Mesendoderm (in vitro differentiated cells): ENCODE measurements at regions not wholly inside any gene's neighbourhood (a gene's known extent, or its start where the extent isn't known, plus 50 kb on each side); places are given as distances from the start of the nearest gene placed in this dataset.
A peak's percentile ranks its signal among the peaks of the same experiment; 100 is the strongest.

Experiments used
- DNase-seq: peaks from one replicate; pipeline ENCODE4 v3.0.0; 2013
- H2AK5ac ChIP-seq: 2 replicates; pipeline ENCODE4 v1.6.1; 2013; ENCODE audit warnings: low read length, inconsistent platforms
- H2BK120ac ChIP-seq: 2 replicates; pipeline ENCODE4 v1.6.1; 2013; ENCODE audit warnings: low read depth, mild to moderate bottlenecking, low read length, moderate library complexity, mixed read lengths
- H2BK15ac ChIP-seq: replicated peaks from 2 replicates; pipeline ENCODE4 v1.6.1; 2013; ENCODE audit warnings: low read depth, mild to moderate bottlenecking, moderate library complexity
- H2BK5ac ChIP-seq: 2 replicates; pipeline ENCODE4 v1.6.1; 2013; ENCODE audit warnings: low read length, inconsistent platforms
- H3K18ac ChIP-seq: 2 replicates; pipeline ENCODE4 v1.6.1; 2013; ENCODE audit warnings: mild to moderate bottlenecking, low read length, mixed read lengths
- H3K23ac ChIP-seq: one replicate; pipeline ENCODE4 v1.6.1; 2013; ENCODE audit warnings: low read length
- H3K27ac ChIP-seq: 2 replicates; pipeline ENCODE4 v1.5.1; 2013; ENCODE audit warnings: low read depth, mild to moderate bottlenecking, inconsistent platforms, low read length, moderate library complexity
- H3K27me3 ChIP-seq: 2 replicates; pipeline ENCODE4 v1.6.1; 2013; ENCODE audit warnings: low read length, control low read depth, mild to moderate bottlenecking, inconsistent platforms; ENCODE audit not compliant: insufficient read depth, poor library complexity
- H3K36me3 ChIP-seq: 2 replicates; pipeline ENCODE4 v1.6.1; 2013; ENCODE audit warnings: low read length, inconsistent platforms; ENCODE audit not compliant: control insufficient read depth, insufficient read depth
- H3K4ac ChIP-seq: one replicate; pipeline ENCODE4 v1.6.1; 2013; ENCODE audit warnings: low read depth, mild to moderate bottlenecking, low read length, moderate library complexity
- H3K4me1 ChIP-seq: 2 replicates; pipeline ENCODE4 v1.6.1; 2013; ENCODE audit warnings: low read depth, low read length, inconsistent platforms; ENCODE audit not compliant: control insufficient read depth
- H3K4me2 ChIP-seq: 2 replicates; pipeline ENCODE4 v1.6.1; 2013; ENCODE audit warnings: low read length
- H3K4me3 ChIP-seq: 2 replicates; pipeline ENCODE4 v1.5.1; 2013; ENCODE audit warnings: mild to moderate bottlenecking, low read length
- H3K56ac ChIP-seq: one replicate; pipeline ENCODE4 v1.6.1; 2013; ENCODE audit warnings: low read length
- H3K79me1 ChIP-seq: 2 replicates; pipeline ENCODE4 v1.6.1; 2013; ENCODE audit warnings: low read length, inconsistent platforms
- H3K79me2 ChIP-seq: 2 replicates; pipeline ENCODE4 v1.6.1; 2013; ENCODE audit warnings: mild to moderate bottlenecking, low read length; ENCODE audit not compliant: control insufficient read depth, insufficient read depth
- H3K9ac ChIP-seq: 2 replicates; pipeline ENCODE4 v1.6.1; 2013; ENCODE audit warnings: low read length, inconsistent platforms
- H4K5ac ChIP-seq: one replicate; pipeline ENCODE4 v1.6.1; 2013; ENCODE audit warnings: low read length
- H4K8ac ChIP-seq: one replicate; pipeline ENCODE4 v1.6.1; 2013; ENCODE audit warnings: low read depth, mild to moderate bottlenecking, control low read depth, low read length, moderate library complexity
- WGBS: extraction: QIAGEN DNeasy Blood & Tissue Kit; methylation state at CpG from one replicate; pipeline ENCODE4 v1.1.7; 2013; ENCODE audit warnings: low lambda C conversion rate, missing lambda C conversion rate; ENCODE audit not compliant: insufficient coverage; ENCODE audit errors: extremely low coverage; 5-methylcytosine and 5-hydroxymethylcytosine counted together

GRCh38 chr12:115577401-115577800, 700.1 kb downstream of the MED13L start:
- H3K18ac ChIP-seq = no peak overlapping the region
- H2AK5ac ChIP-seq = no peak overlapping the region
- WGBS = no CpG with 5 or more reads among the region's 6 CpGs
- H2BK120ac ChIP-seq = no peak overlapping the region
- no peak overlapping the region for H4K5ac ChIP-seq
- H3K27me3 ChIP-seq = no peaks in the 10 kb centered on the region
- H3K4me3 ChIP-seq = no peak overlapping the region
- H3K4me1 ChIP-seq = no peaks in the 10 kb centered on the region
- H3K27ac ChIP-seq = no peak overlapping the region
- H3K23ac ChIP-seq = no peak overlapping the region
- H4K8ac ChIP-seq = no peak overlapping the region
- no peak overlapping the region for H3K4ac ChIP-seq
- H2BK5ac ChIP-seq = no peak overlapping the region
- no peaks in the 10 kb centered on the region for H3K79me1 ChIP-seq
- no peak overlapping the region for H3K56ac ChIP-seq
- no peak overlapping the region for H3K4me2 ChIP-seq
- H3K79me2 ChIP-seq = no peaks in the 10 kb centered on the region
- H2BK15ac ChIP-seq = no peak overlapping the region
- no peak for DNase-seq
- no peak overlapping the region for H3K9ac ChIP-seq
- no peaks in the 10 kb centered on the region for H3K36me3 ChIP-seq

DNA sequence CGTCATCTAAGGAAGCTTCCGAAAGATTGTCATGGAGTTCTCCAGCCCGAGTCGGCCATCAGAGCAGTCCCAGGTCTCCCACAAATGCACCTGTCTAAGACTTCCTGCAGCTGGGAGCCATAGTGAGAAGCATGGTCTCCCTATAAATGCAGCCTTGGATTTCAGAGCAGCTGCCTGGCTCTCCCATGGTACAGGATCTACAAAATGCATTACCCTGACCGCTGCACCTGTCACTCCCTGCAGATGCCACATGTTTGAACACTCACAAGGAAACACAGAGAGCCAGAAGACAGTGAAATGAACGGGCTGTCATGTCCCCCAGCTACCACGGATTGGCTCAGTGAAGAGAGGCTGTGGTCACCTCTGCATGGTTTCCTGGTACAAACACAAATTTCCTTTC, 702.7 kb downstream of the MED13L start:
- Histone ChIP-seq H4K8ac (no peak overlapping the region), H3K56ac (no peak overlapping the region), H3K79me2 (no peaks in the 10 kb centered on the region), H3K4me2 (no peak overlapping the region), H3K23ac (no peak overlapping the region), H3K79me1 (no peaks in the 10 kb centered on the region), H3K36me3 (no peaks in the 10 kb centered on the region), H3K4me3 (no peak overlapping the region), H2BK120ac (no peak overlapping the region), H3K9ac (no peak overlapping the region), H3K4ac (no peak overlapping the region), H2BK15ac (no peak overlapping the region), H2AK5ac (no peak overlapping the region), H4K5ac (no peak overlapping the region), H3K18ac (no peak overlapping the region), H3K4me1 (no peaks in the 10 kb centered on the region), H3K27ac (no peak overlapping the region), H2BK5ac (no peak overlapping the region), H3K27me3 (no peaks in the 10 kb centered on the region)
- no CpG with 5 or more reads among the region's 7 CpGs for WGBS
- no peak for DNase-seq

DNA sequence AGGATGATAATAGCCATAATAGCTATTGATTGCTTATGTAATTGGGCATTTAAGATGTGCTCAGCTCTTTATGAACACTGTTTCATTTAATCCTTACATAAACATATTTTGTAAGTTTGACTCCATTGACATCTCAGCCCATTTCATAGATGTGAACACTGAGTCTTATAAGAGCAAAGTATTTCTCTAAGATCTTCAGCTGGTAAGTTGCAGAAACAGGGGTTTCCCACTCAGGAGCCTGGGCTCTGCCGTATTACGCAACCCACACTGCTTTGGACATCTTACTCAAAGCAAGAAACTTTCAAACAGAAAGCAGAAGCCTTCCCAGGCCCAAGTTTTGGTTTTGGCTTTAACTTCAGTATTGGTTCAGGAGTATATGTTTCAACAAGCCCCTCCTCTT, 705.1 kb downstream of the MED13L start:
- Histone ChIP-seq H2AK5ac (no peak overlapping the region), H3K27ac (no peak overlapping the region), H3K4ac (no peak overlapping the region), H3K36me3 (no peaks in the 10 kb centered on the region), H3K4me1 (no peaks in the 10 kb centered on the region), H3K56ac (no peak overlapping the region), H4K5ac (no peak overlapping the region), H2BK5ac (no peak overlapping the region), H3K4me2 (no peak overlapping the region), H3K27me3 (no peaks in the 10 kb centered on the region), H3K79me1 (no peaks in the 10 kb centered on the region), H3K23ac (no peak overlapping the region), H2BK120ac (no peak overlapping the region), H3K18ac (no peak overlapping the region), H3K9ac (no peak overlapping the region), H4K8ac (no peak overlapping the region), H2BK15ac (no peak overlapping the region), H3K79me2 (no peaks in the 10 kb centered on the region), H3K4me3 (no peak overlapping the region)
- DNase-seq = no peak
- WGBS = no CpG with 5 or more reads among the region's 2 CpGs

GRCh38 chr12:115571446-115571845, 706.0 kb downstream of the MED13L start:
- no CpG with 5 or more reads among the region's 8 CpGs for WGBS
- no peaks in the 10 kb centered on the region for H3K79me1 ChIP-seq
- no peaks in the 10 kb centered on the region for H3K27me3 ChIP-seq
- H4K8ac ChIP-seq = no peak overlapping the region
- H3K36me3 ChIP-seq = no peaks in the 10 kb centered on the region
- no peaks in the 10 kb centered on the region for H3K4me1 ChIP-seq
- H2BK5ac ChIP-seq = no peak overlapping the region
- no peak overlapping the region for H3K23ac ChIP-seq
- no peak overlapping the region for H3K9ac ChIP-seq
- H3K18ac ChIP-seq = no peak overlapping the region
- no peak for DNase-seq
- H3K79me2 ChIP-seq = no peaks in the 10 kb centered on the region
- no peak overlapping the region for H4K5ac ChIP-seq
- no peak overlapping the region for H2BK120ac ChIP-seq
- H3K56ac ChIP-seq = no peak overlapping the region
- H3K4me2 ChIP-seq = no peak overlapping the region
- H2BK15ac ChIP-seq = no peak overlapping the region
- H3K4me3 ChIP-seq = no peak overlapping the region
- no peak overlapping the region for H2AK5ac ChIP-seq
- no peak overlapping the region for H3K27ac ChIP-seq
- H3K4ac ChIP-seq = no peak overlapping the region

DNA sequence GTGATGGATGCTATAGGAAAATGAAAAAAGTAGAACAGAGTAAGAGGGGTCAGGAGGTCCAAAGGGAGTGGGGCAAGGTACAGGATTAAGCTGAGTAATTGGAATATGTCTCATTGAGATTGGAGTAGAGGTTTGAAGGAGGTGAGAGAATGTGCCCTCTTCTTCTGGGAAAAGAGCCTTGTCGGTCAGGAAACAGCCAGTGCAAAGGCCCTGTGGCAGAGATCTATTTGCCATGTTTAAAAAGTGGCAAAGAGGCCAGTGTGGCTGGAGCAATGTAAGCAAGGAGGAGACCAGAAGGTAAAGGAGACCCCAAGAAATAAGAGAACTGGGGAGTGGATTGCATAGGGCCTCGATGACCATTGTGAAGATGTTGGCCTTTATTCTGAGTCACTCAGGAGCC, 706.5 kb downstream of the MED13L start:
- H3K4me3 ChIP-seq = no peak overlapping the region
- H3K4ac ChIP-seq = no peak overlapping the region
- no peak overlapping the region for H2BK5ac ChIP-seq
- no peak overlapping the region for H2BK120ac ChIP-seq
- H3K56ac ChIP-seq = no peak overlapping the region
- no peak overlapping the region for H3K9ac ChIP-seq
- no peak overlapping the region for H3K18ac ChIP-seq
- H3K36me3 ChIP-seq = no peaks in the 10 kb centered on the region
- no peak overlapping the region for H4K8ac ChIP-seq
- no peak overlapping the region for H2BK15ac ChIP-seq
- no peak overlapping the region for H4K5ac ChIP-seq
- no peak overlapping the region for H3K27ac ChIP-seq
- no peaks in the 10 kb centered on the region for H3K79me2 ChIP-seq
- no peak overlapping the region for H3K4me2 ChIP-seq
- H3K4me1 ChIP-seq = no peaks in the 10 kb centered on the region
- no peaks in the 10 kb centered on the region for H3K27me3 ChIP-seq
- DNase-seq = no peak
- no CpG with 5 or more reads among the region's 2 CpGs for WGBS
- no peaks in the 10 kb centered on the region for H3K79me1 ChIP-seq
- no peak overlapping the region for H2AK5ac ChIP-seq
- H3K23ac ChIP-seq = no peak overlapping the region

DNA sequence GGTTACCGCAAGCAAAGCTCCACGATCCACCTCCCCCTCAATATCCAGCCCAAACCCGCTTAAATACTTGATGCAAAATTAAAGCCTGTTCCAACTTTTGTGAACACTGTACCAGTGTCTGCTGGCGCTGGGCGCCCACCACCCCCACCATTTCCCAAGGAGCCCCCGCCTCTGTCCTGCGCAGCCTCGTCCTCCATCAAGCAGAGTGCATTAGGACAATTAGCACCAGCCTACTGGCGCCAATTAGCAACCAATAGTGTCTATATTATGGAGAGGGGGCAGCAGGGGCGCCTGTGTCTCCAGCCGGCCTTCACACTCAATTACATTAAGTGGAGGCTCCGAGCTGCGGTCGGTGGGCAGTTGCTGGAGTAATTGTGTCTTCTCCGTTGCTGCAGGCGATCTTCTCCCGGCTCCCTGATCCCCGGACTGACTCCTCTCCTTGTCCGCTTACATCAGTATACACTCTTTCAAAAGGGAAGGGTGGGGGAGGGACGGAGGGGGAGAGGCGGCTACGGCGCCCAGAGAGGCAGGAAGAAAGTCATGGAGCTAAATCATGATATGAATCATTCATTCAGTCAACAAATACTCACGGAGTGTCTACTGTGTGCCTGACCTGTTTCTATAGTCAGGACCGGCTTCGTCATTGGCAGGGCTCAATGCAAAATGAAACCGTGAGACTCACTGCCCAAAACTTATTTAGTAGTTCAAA, 707.3 kb downstream of the MED13L start:
- Histone ChIP-seq H2AK5ac (no peak overlapping the region), H4K8ac (no peak overlapping the region), H3K4me1 (no peaks in the 10 kb centered on the region), H3K79me2 (no peaks in the 10 kb centered on the region), H4K5ac (no peak overlapping the region), H3K18ac (no peak overlapping the region), H3K4ac (no peak overlapping the region), H3K27ac (no peak overlapping the region), H3K79me1 (no peaks in the 10 kb centered on the region), H3K9ac (no peak overlapping the region), H2BK5ac (no peak overlapping the region), H2BK15ac (no peak overlapping the region), H3K23ac (no peak overlapping the region), H3K36me3 (no peaks in the 10 kb centered on the region), H2BK120ac (no peak overlapping the region), H3K4me3 (no peak overlapping the region), H3K4me2 (no peak overlapping the region), H3K56ac (peak overlapping the region; percentile 28), H3K27me3 (no peaks in the 10 kb centered on the region)
- WGBS = no CpG with 5 or more reads among the region's 27 CpGs
- no peak for DNase-seq
